ENCODE measurements at regions not wholly inside any gene's neighbourhood (a gene's known extent, or its start where the extent isn't known, plus 50 kb on each side); places are given as distances from the start of the nearest gene placed in this dataset.
"Not testable (repeated sequence)": the region's sequence is repeated elsewhere in the genome, so short reads cannot be mapped to it uniquely, and the experiment has no call there.

DNA sequence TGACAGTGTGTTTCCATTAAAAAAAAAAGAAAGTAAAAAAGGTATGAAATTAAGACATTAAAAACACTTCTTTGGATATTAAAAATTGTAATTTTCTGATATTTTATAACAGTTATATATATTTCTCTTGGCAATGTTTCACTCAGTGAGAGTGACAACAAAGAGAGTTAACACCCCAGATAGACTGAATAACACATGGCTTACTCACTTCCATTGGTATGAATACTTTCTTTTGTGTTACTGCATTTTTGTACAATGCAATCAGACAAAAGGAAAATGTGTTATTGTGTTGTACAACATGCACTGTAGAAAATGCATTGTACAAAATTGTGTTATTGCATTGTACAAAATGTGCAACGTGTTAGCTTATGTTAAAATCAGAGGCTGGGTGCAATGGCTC is 676.6 kb upstream of the AMELY start:
- not testable (repeated sequence) for DNase-seq (ENCODE audit: low read depth)

DNA sequence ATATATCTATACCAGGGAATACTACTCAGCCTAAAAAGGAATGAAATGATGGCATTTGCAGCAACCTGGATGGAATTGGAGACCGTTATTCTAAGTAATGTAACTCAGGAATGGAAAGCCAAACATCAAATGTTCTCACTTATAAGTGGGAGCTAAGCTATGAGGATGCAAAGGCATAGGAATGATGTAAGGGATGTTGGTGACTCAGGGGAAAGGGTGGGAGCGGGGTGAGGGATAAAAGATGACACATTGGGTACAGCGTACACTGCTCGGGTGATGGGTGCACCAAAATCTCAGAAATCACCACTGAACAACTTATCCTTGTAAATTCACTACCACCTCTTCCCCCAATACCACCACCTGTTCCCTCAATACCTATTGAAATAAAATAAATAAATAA is 651.0 kb upstream of the AMELY start:
- peak; percentile 19 for DNase-seq (ENCODE audit: low read depth)
- H3K4me3 ChIP-seq (ENCODE audit: low read depth, low read length), result no peak overlapping the region

More for the DNA sequence above, 676.6 kb upstream of the AMELY start:
- not testable (repeated sequence) for H3K4me3 ChIP-seq (ENCODE audit: low read depth, low read length)

DNA sequence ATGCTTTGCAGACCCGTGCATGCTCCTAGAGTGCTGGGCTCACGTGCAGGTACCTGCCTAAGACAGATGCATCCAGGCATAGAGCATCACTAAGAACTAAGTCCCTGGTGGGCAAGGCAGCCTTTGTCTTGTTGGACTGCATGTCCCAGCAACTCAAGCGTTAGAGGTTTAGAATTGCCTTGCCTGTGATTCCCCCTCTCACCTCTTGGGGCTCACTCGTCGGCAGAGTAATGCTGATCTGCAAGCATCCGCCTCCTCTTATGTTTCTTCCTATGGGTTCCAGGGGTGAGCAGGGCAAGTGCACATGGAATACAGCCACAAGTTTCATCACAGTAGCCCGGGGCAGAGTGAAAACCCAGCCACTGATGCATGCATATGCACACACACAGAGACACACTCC is 646.1 kb upstream of the AMELY start:
- no peak overlapping the region for H3K4me3 ChIP-seq (ENCODE audit: low read depth, low read length)
- DNase-seq (ENCODE audit: low read depth), result no peak

DNA sequence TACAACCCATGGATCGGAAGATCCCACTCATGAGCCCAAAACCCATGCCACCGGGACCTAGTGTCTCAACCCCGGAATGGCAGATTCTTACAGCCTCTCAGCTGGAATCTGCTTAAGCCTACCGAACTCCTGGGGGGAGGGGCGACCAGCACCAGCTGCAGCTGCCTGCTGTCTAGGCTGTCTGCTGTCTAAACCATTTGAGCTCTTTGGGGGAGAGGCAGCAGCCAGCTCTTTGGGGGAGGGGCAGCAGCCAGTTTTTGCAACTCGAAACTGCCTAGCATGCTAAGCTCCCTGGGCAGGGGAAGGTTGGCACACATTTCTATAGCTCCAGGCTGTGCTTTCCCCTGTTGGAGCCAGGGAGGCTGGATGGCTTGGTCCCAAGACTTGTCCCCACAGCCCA is 643.5 kb upstream of the AMELY start:
- peak; percentile 4 for DNase-seq (ENCODE audit: low read depth)
- no peak overlapping the region for H3K4me3 ChIP-seq (ENCODE audit: low read depth, low read length)

DNA sequence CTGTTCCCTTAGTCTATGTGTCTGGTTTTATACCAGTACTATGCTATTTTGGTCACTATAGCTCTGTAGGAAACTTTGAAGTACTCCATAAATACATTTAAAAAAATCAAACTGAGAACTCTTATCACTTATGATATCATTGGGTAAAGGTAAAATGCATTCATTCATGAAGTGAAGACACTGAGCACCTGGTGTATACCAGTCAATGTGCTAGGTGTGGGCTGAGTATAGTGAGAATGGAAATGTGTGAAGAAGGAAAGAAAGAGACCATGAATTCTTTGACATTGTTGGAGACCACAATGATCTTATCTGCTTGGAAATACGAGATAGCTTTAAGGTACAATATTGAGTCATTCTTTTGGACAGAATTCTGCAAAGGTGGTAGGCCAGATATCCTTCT is 633.5 kb upstream of the AMELY start:
- DNase-seq (ENCODE audit: low read depth), result no peak
- H3K4me3 ChIP-seq (ENCODE audit: low read depth, low read length), result no peak overlapping the region

DNA sequence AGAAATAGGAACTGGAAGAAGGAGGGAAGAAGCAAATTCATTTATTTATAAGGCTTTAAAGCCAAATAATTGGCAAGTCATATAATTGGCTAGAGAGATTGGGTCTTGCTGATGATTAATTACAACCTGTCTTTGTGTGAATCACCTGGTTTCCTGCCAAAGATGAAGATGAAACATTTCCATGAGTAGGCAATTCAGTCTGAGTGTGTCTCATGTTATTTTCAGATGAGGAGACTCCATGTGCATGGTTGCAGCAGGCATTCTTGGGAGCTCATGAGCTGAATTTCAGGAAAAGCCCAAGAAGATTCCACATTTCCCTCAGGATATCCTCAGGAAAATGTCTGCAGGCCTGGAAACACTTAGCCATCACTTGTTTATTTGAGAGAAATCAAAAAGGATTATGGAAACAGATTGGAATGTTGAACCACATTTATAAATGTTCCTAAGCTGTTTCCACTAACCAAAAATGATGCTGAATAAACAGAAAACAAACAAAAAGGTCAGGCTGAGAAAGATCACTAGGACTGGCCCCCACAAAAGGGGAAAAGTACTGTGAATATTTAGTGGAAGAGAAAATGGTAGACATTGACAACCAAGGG is 632.7 kb upstream of the AMELY start:
- DNase-seq (ENCODE audit: low read depth), result no peak
- no peak overlapping the region for H3K4me3 ChIP-seq (ENCODE audit: low read depth, low read length)

DNA sequence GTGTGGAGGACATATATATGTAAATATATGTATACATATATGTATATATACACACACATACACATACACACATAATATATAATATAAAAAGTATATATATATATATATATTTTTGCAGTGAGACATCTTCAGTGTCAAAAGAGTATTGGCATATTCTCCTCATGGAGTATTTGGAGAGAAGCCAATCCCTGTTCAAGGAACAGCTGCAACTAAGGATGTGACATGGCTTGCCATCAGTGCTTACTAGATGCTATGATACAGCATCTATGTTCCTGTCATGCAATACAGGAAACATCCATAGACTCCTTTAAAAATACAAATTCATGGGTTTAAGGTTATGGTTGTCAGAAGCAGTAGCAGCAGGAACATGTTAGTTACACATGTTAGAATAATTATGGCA is 632.0 kb upstream of the AMELY start:
- no peak for DNase-seq (ENCODE audit: low read depth)
- H3K4me3 ChIP-seq (ENCODE audit: low read depth, low read length), result no peak overlapping the region

DNA sequence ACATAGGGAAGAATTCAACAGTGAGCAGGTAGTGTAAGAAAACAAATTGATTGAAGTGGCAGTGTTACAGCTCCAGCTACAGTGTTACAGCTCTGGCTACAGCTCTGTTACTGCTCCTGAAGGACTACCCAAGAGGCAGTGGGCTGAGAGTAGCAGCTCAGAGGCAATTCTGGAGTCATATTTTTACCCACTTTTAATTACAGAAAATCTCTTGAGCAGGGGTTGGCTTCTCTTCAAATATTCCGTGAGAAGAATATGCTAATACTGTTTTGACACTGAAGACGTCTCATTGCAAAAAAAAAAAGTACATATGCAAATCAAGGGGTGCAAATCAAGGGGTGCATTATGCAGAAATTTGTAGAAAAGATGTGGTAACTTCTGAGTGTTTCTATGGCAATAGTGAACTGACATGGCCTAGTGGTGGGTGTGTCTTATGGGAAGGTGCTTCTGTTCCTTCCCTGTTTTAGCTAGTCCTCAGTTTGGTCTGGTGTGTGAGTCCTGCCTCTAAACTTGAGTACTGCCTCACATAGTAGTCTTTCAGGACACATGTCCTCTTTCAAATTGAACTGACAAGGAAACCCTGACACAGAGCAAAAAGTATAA is 630.8 kb upstream of the AMELY start:
- DNase-seq (ENCODE audit: low read depth), result no peak
- no peak overlapping the region for H3K4me3 ChIP-seq (ENCODE audit: low read depth, low read length)

DNA sequence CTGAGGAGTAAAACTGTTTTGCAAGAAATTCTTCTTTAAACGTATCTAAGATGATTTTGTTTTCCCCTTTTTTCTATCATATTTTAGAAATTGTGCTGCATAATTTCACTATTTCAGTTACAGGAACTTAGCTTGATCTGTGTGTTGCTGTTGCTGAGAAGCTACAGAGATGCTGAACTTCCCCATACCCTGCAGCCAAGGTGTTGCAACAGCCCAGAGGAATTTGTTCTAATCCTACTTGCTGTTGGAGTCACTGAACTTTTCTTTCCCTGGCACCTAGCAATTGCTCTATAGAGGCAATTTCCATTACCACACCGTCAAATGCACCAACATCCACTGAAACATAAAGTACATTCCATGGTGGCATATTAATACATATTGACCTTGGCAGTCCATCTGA is 617.8 kb upstream of the AMELY start:
- no peak overlapping the region for H3K4me3 ChIP-seq (ENCODE audit: low read depth, low read length)
- DNase-seq (ENCODE audit: low read depth), result peak; percentile 51

DNA sequence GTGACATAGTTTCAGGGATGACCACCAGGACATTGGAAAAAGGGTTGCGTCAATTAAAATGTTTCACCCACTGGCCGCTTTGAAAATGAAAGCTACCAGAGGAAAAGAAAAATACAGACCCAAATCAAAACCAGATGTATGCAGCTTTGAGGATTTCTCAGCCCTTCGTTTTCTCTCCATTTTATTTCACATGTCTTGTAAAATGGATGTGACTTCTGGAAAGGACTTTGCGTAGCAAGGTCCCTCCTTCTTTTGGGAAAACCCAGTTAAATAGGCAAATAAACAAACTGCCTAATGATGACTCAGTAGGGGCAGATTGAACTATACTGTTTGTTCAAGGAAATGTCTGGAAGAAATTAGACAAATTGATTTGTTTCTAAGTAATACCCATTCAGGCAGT is 616.0 kb upstream of the AMELY start:
- peak; percentile 28 for DNase-seq (ENCODE audit: low read depth)
- not testable (repeated sequence) for H3K4me3 ChIP-seq (ENCODE audit: low read depth, low read length)

DNA sequence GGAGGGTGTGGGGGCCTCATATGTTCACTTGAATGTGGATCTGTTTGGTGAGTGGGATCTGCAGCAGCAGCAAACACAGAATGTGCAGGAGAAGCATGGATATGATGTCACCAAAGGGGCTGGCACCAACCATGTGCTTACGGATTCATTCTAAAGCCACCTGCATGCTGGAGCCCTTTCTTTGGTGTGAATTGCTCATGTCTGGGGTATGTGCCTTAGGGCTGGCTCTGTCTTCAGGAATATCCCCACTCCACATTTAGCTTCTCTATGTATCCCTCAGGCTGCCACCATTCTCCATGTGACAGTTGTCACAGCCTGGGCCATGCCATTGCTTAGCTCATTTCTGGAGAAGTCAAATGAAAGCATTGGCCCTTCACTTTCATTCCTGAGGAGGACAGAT is 606.8 kb upstream of the AMELY start:
- DNase-seq (ENCODE audit: low read depth), result no peak
- H3K4me3 ChIP-seq (ENCODE audit: low read depth, low read length), result no peak overlapping the region

DNA sequence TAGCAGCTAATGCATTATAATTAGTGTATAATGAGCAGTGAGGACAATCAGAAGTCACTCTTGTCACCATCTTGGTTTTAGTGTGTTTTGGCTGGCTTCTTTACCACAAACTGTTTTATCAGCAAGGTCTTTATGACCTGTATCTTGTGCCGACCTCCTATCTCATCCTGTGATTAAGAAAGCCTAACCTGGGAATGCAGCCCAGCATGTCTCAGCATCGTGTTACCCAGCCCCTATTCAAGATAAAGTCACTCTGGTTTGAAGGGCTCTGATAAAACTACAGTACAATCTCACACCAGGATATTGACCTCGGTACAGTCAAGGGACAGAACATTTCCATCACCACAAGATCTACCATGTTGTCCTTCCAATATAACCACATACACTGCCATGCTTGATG is 604.7 kb upstream of the AMELY start:
- H3K4me3 ChIP-seq (ENCODE audit: low read depth, low read length), result no peak overlapping the region
- no peak for DNase-seq (ENCODE audit: low read depth)

DNA sequence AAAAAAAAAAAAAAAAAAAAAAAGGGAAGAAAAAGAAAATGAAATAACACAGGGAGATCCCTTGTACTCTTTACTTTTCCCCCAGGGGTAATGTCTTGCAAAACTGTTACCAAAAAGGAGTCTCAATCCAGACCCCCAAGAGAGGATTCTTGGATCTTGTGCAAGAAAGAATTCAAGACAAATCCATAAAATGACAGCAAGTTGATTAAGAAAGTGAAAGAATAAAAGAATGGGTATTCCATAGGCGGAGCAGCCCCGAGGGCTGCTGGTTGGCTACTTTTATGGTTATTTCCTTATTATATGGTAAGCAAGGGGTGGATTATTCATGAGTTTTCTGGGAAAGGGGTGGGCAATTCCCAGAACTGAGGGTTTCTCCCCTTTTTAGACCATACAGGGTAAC is 604.3 kb upstream of the AMELY start:
- H3K4me3 ChIP-seq (ENCODE audit: low read depth, low read length), result no peak overlapping the region
- DNase-seq (ENCODE audit: low read depth), result no peak

DNA sequence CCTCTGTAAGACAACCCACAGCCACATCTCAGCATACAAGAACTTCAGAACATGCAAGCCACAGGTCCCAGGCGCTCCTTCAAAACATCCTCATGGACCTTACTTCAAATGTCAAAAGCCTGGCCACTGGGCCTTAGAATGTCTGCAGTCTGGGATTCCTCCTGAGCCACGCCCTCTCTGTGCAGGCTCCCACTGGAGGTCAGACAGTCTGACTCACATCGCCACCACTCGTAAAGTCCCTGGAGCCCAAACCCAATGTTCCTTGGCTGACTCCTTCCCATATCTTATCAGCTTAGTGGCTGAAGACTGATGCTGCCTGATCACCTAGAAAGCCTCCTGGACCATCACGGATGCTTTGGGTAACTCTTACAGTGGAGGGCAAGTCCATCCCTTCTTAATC is 591.3 kb upstream of the AMELY start:
- no peak overlapping the region for H3K4me3 ChIP-seq (ENCODE audit: low read depth, low read length)
- no peak for DNase-seq (ENCODE audit: low read depth)

DNA sequence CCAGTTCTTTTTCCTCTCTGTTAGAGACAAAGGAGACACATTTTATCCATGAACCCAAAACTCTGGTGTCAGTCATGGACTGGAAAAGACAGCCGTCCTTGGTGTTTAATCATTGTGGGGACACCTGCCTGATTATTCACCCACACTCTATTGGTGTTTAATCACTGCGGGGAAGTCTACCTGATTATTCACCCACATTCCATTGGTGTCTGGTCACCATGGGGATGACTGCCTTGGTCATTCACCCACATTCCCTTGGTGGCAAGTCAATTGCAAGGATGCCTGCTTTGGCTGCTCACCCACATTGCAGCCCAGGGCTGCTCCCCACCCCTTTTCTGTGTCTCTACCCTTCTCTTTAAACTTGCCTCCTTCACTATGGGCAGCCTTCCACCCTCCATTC is 589.7 kb upstream of the AMELY start:
- no peak for DNase-seq (ENCODE audit: low read depth)

DNA sequence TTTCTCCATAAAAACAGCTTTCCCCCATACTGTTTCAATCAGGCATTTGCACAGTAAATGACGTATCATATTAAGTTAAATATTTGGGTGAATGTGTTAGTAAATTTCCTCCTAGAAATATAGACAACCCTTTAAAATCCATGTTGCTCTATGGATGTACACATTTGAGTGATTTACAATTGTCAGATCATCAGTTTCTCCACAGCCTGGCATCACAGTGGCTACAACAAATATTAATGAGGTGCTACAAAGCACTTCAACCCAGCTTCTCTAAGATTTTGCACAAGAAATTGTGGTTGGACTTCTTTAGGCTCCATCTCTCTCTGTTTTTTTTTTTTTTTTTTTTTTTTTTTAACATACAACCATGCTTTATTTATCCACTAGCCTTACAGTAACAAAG is 584.4 kb upstream of the AMELY start:
- no peak overlapping the region for H3K4me3 ChIP-seq (ENCODE audit: low read depth, low read length)
- no peak for DNase-seq (ENCODE audit: low read depth)

More for the DNA sequence above, 589.7 kb upstream of the AMELY start:
- H3K4me3 ChIP-seq (ENCODE audit: low read depth, low read length), result no peak overlapping the region

DNA sequence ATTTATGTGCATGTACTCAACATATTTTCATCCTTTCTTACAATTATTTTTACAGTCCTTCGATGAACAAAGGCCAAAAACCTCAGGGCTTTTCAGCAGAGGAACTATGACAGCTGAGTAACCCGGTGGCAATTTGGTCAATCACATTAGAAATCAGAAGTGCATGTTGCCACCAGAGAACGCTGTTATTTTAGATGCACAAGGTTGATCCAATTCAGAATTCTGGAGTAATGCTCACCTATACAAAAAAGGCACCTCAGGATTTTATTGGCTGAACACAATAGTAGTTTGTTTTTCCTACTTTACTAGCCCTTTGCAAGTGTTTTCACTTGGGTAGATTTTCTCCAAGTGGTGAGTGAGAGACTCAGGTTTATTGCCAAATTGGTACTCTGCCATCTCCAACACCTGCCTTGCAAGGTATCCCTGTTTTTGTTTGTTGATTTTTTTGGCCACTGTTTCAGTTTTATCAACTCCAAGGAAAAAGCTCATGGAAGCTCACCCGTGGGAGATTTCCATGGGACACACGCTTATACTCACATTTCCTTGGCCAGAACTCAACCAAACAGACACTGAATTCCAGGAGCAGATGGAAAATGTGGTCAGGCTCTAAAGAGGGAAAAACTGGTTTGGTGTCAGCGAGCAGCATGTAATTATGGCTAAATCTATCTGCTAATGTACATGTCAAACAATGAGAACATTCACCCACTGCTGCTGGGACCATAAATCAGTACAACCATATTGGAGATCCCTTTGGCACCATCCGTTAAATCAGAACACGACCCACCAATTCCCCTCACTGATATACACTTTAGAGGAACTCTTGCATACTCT is 573.1 kb upstream of the AMELY start:
- not testable (repeated sequence) for H3K4me3 ChIP-seq (ENCODE audit: low read depth, low read length); DNase-seq (ENCODE audit: low read depth)

DNA sequence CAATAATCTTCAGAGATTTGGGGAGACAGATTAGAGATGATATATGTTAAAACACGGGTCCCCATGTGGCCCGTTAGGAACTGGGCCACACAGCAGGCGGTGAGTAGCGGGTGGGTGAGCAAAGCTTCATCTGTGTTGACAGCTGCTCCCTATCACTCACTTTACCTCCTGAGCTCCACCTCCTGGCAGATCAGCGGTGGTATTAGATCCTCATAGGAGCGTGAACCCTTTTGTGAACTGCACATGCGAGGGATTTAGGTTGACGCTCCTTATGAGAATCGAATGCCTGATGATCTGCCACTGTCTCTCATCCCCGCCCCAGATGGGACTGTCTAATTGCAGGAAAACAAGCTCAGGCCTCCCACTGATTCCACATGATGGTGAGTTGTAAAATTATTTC is 560.4 kb upstream of the AMELY start:
- no peak for DNase-seq (ENCODE audit: low read depth)
- no peak overlapping the region for H3K4me3 ChIP-seq (ENCODE audit: low read depth, low read length)

DNA sequence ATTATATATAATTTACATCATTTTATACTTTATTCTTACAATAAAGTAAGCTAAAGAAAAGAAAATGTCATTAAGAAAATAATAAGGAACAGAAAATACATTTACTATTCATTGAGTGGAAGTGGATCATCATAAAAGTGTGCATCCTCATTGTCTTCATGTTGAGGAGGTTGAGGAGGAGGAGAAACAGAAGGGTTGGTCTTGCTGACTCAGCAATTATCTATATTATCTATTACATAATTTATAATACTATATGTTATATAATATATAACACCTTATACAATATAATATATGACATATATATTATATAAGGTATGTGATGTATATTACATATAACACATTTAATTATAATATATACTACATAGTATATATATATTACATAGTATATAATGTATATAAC is 558.5 kb upstream of the AMELY start:
- DNase-seq (ENCODE audit: low read depth), result no peak
- no peak overlapping the region for H3K4me3 ChIP-seq (ENCODE audit: low read depth, low read length)

DNA sequence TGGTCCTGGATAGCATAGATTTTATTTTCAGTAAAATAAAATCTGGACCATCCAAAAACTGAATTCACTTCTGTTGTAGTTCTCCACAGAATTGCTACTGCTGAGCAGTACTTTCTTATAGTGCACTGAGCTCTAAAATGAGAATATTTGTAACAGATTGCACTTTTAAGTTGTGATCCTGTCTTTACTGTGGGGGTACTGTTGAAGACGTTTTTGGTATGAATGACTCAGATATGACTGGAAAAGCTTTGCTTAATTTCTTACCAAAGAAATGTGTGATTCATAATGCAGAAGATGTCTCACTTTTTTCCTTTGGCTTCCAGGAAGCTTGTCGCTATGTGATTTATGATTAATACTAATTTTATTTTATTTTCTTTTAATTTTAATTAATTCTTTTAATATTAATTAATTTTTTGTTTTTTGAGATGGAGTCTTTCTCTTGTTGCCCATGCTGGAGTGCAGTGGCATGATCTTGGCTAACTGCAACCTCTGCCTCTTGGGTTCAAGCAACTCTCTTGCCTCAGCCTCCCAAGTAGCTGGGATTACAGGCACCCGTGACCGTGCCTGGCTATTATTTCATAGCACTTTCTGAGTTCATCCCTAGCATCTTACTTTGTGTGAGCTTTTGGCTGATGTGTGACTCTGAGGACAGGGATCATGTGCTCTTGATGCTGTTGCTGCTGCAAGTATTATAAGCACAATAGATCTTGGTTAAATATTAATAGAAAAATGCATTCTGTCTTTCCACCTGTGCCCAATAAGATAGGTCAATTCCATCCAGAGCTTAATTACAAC is 557.6 kb upstream of the AMELY start:
- peak; percentile 65 for DNase-seq (ENCODE audit: low read depth)

More for the DNA sequence above, 557.6 kb upstream of the AMELY start:
- H3K4me3 ChIP-seq (ENCODE audit: low read depth, low read length), result no peak overlapping the region

All from skeletal muscle cell (primary cell).